IMR-90 (cell line): ENCODE measurements at regions not wholly inside any gene's neighbourhood (a gene's known extent, or its start where the extent isn't known, plus 50 kb on each side); places are given as distances from the start of the nearest gene placed in this dataset.

Experiments
- ATAC-seq: fragments of 200-7000 bp; cut with Tn5 transposase; 2 replicates; pipeline ENCODE4 v1.9.1; 2020; ENCODE audit warnings: low read depth, mild to moderate bottlenecking, moderate library complexity
- BruUV-seq: library from RNA; stranded (reverse); fragments of 400-500 nt; replicated peaks from 2 replicates; lab custom pipeline; 2021; lab: Mats Ljungman, UMichigan
- CTCF ChIA-PET: fragments of 300-600 bp; formaldehyde crosslinking; extraction: SDS; loops from one replicate; lab custom pipeline; 2021; ENCODE audit warnings: antibody characterized with exemption; lab: Yijun Ruan, JAX
- POLR2A ChIA-PET: fragments of 300-600 bp; sonication (Branson Sonifier 250); formaldehyde crosslinking; loops from one replicate; lab custom pipeline; 2022; ENCODE audit warnings: antibody characterized with exemption; ENCODE audit not compliant: unreplicated experiment; lab: Charles Lee
- DNase-seq: peaks from one replicate; pipeline ENCODE4 v3.0.0; 2013
- H2AFZ ChIP-seq: replicated peaks from 2 replicates; pipeline ENCODE3; 2013; ENCODE audit warnings: low read length, mild to moderate bottlenecking; ENCODE audit not compliant: poor library complexity
- H2AK5ac ChIP-seq: 2 replicates; pipeline ENCODE4 v1.6.1; 2013; ENCODE audit warnings: low read depth, low read length, inconsistent platforms
- H2AK9ac ChIP-seq: replicated peaks from 2 replicates; pipeline ENCODE3; 2013; ENCODE audit warnings: mild to moderate bottlenecking, low read depth, low read length, moderate library complexity; ENCODE audit not compliant: poor library complexity
- H2BK120ac ChIP-seq: 2 replicates; pipeline ENCODE4 v1.6.1; 2013; ENCODE audit warnings: low read depth, low read length, inconsistent platforms
- H2BK15ac ChIP-seq: 3 replicates; pipeline ENCODE4 v1.6.1; 2013; ENCODE audit warnings: low read depth, low read length, inconsistent platforms
- H2BK20ac ChIP-seq: 2 replicates; pipeline ENCODE4 v1.6.1; 2013; ENCODE audit warnings: low read depth, mild to moderate bottlenecking, inconsistent platforms, low read length, moderate library complexity
- H2BK5ac ChIP-seq: 2 replicates; pipeline ENCODE4 v1.6.1; 2013; ENCODE audit warnings: mild to moderate bottlenecking, low read depth, low read length, inconsistent platforms; ENCODE audit not compliant: poor library complexity, severe bottlenecking
- H3K14ac ChIP-seq: replicated peaks from 2 replicates; pipeline ENCODE4 v1.6.1; 2013; ENCODE audit warnings: low read depth, low read length, inconsistent platforms
- H3K18ac ChIP-seq: 2 replicates; pipeline ENCODE4 v1.6.1; 2013; ENCODE audit warnings: low read depth, low read length, control low read depth
- H3K23ac ChIP-seq: 2 replicates; pipeline ENCODE4 v1.6.1; 2013; ENCODE audit warnings: low read depth, low read length, inconsistent platforms
- H3K27ac ChIP-seq: 2 replicates; pipeline ENCODE4 v1.5.1; 2013; ENCODE audit warnings: mild to moderate bottlenecking, control low read depth, low read length; ENCODE audit not compliant: insufficient read depth
- H3K27me3 ChIP-seq: 2 replicates; pipeline ENCODE4 v1.6.1; 2013; ENCODE audit warnings: low read length; ENCODE audit not compliant: control insufficient read depth, insufficient read depth
- H3K36me3 ChIP-seq: 2 replicates; pipeline ENCODE4 v1.6.1; 2013; ENCODE audit warnings: low read length, mixed read lengths; ENCODE audit not compliant: control insufficient read depth, insufficient read depth
- H3K4ac ChIP-seq: 2 replicates; pipeline ENCODE4 v1.6.1; 2013; ENCODE audit warnings: low read depth, low read length, inconsistent platforms
- H3K4me1 ChIP-seq: 2 replicates; pipeline ENCODE4 v1.6.1; 2013; ENCODE audit warnings: low read length, mixed read lengths; ENCODE audit not compliant: control insufficient read depth, insufficient read depth
- H3K4me2 ChIP-seq: 2 replicates; pipeline ENCODE4 v1.6.1; 2013; ENCODE audit warnings: low read depth, mild to moderate bottlenecking, control low read depth, low read length, moderate library complexity
- H3K4me3 ChIP-seq: 2 replicates; pipeline ENCODE4 v1.5.1; 2013; ENCODE audit warnings: low read depth, mild to moderate bottlenecking, control low read depth, low read length, moderate library complexity; ENCODE audit not compliant: insufficient read depth
- H3K56ac ChIP-seq: 2 replicates; pipeline ENCODE4 v1.6.1; 2013; ENCODE audit warnings: low read length, inconsistent platforms; ENCODE audit not compliant: insufficient read depth; ENCODE audit errors: extremely low read depth
- H3K79me1 ChIP-seq, 2 experiments: 2 replicates each; pipeline ENCODE4 v1.6.1; 2013; ENCODE audit warnings: low read length in 2 of 2, inconsistent platforms in 1 of 2, low read depth in 1 of 2
- H3K9ac ChIP-seq: 2 replicates; pipeline ENCODE4 v1.6.1; 2013; ENCODE audit warnings: low read depth, low read length, control low read depth
- H3K9me1 ChIP-seq: 2 replicates; pipeline ENCODE4 v1.6.1; 2013; ENCODE audit warnings: low read length, inconsistent platforms; ENCODE audit not compliant: insufficient read depth
- H3K9me3 ChIP-seq: 2 replicates; pipeline ENCODE4 v1.6.1; 2013; ENCODE audit warnings: low read length; ENCODE audit not compliant: control insufficient read depth, insufficient read depth
- H4K20me1 ChIP-seq: 2 replicates; pipeline ENCODE4 v1.6.1; 2013; ENCODE audit warnings: low read length, inconsistent platforms; ENCODE audit not compliant: insufficient read depth
- H4K5ac ChIP-seq: 2 replicates; pipeline ENCODE4 v1.6.1; 2013; ENCODE audit warnings: mild to moderate bottlenecking, low read depth, low read length, control low read depth
- H4K8ac ChIP-seq, 2 experiments: 2 replicates each; pipeline ENCODE4 v1.6.1; 2013; ENCODE audit warnings: low read depth in 2 of 2, low read length in 2 of 2, control low read depth in 1 of 2, inconsistent platforms in 1 of 2
- H4K91ac ChIP-seq: 2 replicates; pipeline ENCODE4 v1.6.1; 2013; ENCODE audit warnings: low read depth, low read length, inconsistent platforms; ENCODE audit not compliant: insufficient read depth
- BHLHE40 ChIP-seq: fragments of 150-350 bp; IDR thresholded peaks from 2 replicates; pipeline ENCODE4 v1.6.1; 2016; ENCODE audit warnings: mild to moderate bottlenecking, low read depth, low read length
- CEBPB ChIP-seq: IDR thresholded peaks from 2 replicates; pipeline ENCODE4 v1.6.1; 2012; ENCODE audit warnings: low read depth, low read length, improper control_type of control experiment
- CHD1 ChIP-seq: IDR thresholded peaks from 2 replicates; pipeline ENCODE4 v1.6.1; 2012; ENCODE audit warnings: low read depth, low read length, improper control_type of control experiment
- ELK1 ChIP-seq: fragments of 150-350 bp; IDR thresholded peaks from 2 replicates; pipeline ENCODE4 v1.6.1; 2016; ENCODE audit warnings: low read depth, mild to moderate bottlenecking, low read length, moderate library complexity, borderline replicate concordance
- FOS ChIP-seq: fragments of 150-350 bp; IDR thresholded peaks from 2 replicates; pipeline ENCODE4 v1.6.1; 2016; ENCODE audit warnings: low read depth, low read length
- MAFK ChIP-seq: IDR thresholded peaks from 2 replicates; pipeline ENCODE4 v1.6.1; 2012; ENCODE audit warnings: low read depth, low read length, improper control_type of control experiment
- MAZ ChIP-seq: IDR thresholded peaks from 2 replicates; pipeline ENCODE4 v1.6.1; 2012; ENCODE audit warnings: low read depth, mild to moderate bottlenecking, low read length, improper control_type of control experiment, moderate library complexity, borderline replicate concordance
- MXI1 ChIP-seq: IDR thresholded peaks from 2 replicates; pipeline ENCODE4 v1.6.1; 2012; ENCODE audit warnings: low read depth, mild to moderate bottlenecking, low read length, moderate library complexity, borderline replicate concordance
- NFE2L2 ChIP-seq: fragments of 150-350 bp; IDR thresholded peaks from 2 replicates; pipeline ENCODE4 v1.6.1; 2016; ENCODE audit warnings: low read depth, mild to moderate bottlenecking, low read length
- POLR2A ChIP-seq: IDR thresholded peaks from 2 replicates; pipeline ENCODE4 v1.6.1; 2012; ENCODE audit warnings: mild to moderate bottlenecking, low read depth, low read length
- RAD21 ChIP-seq: IDR thresholded peaks from 2 replicates; pipeline ENCODE4 v1.6.1; 2012; ENCODE audit warnings: low read length, improper control_type of control experiment
- RCOR1 ChIP-seq: IDR thresholded peaks from 2 replicates; pipeline ENCODE4 v1.6.1; 2012; ENCODE audit warnings: mild to moderate bottlenecking, low read length, improper control_type of control experiment; ENCODE audit not compliant: insufficient replicate concordance
- RFX5 ChIP-seq: IDR thresholded peaks from 2 replicates; pipeline ENCODE4 v1.8.0; 2012; ENCODE audit warnings: low read depth, mild to moderate bottlenecking, low read length, moderate library complexity
- SMC3 ChIP-seq: fragments of 150-350 bp; IDR thresholded peaks from 2 replicates; pipeline ENCODE4 v1.6.1; 2016; ENCODE audit warnings: low read depth, mild to moderate bottlenecking, antibody characterized with exemption, low read length, moderate library complexity
- dilution Hi-C: fragments of 300-500 bp; cut with HindIII; formaldehyde crosslinking; loops from one replicate; pipeline ENCODE4 v1.14.3; 2018; ENCODE audit warnings: low sequenced_read_pairs; ENCODE audit not compliant: unreplicated experiment
- in situ Hi-C: fragments of 300-500 bp; cut with MboI; formaldehyde crosslinking; loops from 3 replicates; pipeline ENCODE4 v1.14.3; 2019; ENCODE audit warnings: low sequenced_read_pairs, inconsistent platforms, mixed read lengths
- intact Hi-C: fragments of 100-400 bp; cut with micrococcal nuclease; formaldehyde crosslinking; loops from 2 replicates; pipeline ENCODE4 v1.10.0; 2022
- TF ChIP-seq, protein P1 (sequence below): conservative IDR thresholded peaks from 2 replicates; pipeline ENCODE4 v1.5.1; 2012; ENCODE audit warnings: mild to moderate bottlenecking, low read depth, low read length, improper control_type of control experiment
- TF ChIP-seq, protein P2 (sequence below): fragments of 150-350 bp; IDR thresholded peaks from 2 replicates; pipeline ENCODE4 v1.6.1; 2017; ENCODE audit warnings: mild to moderate bottlenecking, antibody characterized with exemption, low read length, low read depth

- Histone ChIP-seq H3K14ac (no peak overlapping the region), H3K18ac (no peak overlapping the region), H2AFZ (no peak overlapping the region), H2BK15ac (no peak overlapping the region), H3K56ac (no peak overlapping the region), H2BK5ac (no peak overlapping the region), H2BK120ac (no peak overlapping the region), H2AK9ac (no peak overlapping the region), H3K9me3 (peaks cover 11% of the 10 kb centered on the region), H3K4me2 (no peak overlapping the region), H3K9ac (no peak overlapping the region), H3K4ac (no peak overlapping the region), H3K36me3 (no peaks in the 10 kb centered on the region), H4K8ac (no peak overlapping the region), H2AK5ac (no peak overlapping the region), H2BK20ac (no peak overlapping the region), H3K79me1 (no peaks in the 10 kb centered on the region), H4K91ac (no peak overlapping the region), H3K23ac (no peak overlapping the region), H4K5ac (no peak overlapping the region), H3K9me1 (no peaks in the 10 kb centered on the region), H4K20me1 (no peaks in the 10 kb centered on the region), H3K27me3 (no peaks in the 10 kb centered on the region), H3K4me1 (no peaks in the 10 kb centered on the region), H3K4me3 (no peak overlapping the region), H3K27ac (no peak overlapping the region)
- BruUV-seq = no TSS peak
- in situ Hi-C loops (no loop called here), intact Hi-C loops (no loop called here), dilution Hi-C loops (no loop called here)
- ChIA-PET POLR2A (no interaction called here), CTCF (no interaction called here)
- DNase-seq (no peak), ATAC-seq (no peak)
- TF ChIP-seq POLR2A (no peak), MXI1 (no peak), CHD1 (no peak), CEBPB (no peak), ELK1 (no peak), RAD21 (no peak), RFX5 (no peak), RCOR1 (no peak), MAFK (no peak), SMC3 (no peak), BHLHE40 (no peak), NFE2L2 (no peak), FOS (no peak), MAZ (no peak)
- TF ChIP-seq, protein P1, sequence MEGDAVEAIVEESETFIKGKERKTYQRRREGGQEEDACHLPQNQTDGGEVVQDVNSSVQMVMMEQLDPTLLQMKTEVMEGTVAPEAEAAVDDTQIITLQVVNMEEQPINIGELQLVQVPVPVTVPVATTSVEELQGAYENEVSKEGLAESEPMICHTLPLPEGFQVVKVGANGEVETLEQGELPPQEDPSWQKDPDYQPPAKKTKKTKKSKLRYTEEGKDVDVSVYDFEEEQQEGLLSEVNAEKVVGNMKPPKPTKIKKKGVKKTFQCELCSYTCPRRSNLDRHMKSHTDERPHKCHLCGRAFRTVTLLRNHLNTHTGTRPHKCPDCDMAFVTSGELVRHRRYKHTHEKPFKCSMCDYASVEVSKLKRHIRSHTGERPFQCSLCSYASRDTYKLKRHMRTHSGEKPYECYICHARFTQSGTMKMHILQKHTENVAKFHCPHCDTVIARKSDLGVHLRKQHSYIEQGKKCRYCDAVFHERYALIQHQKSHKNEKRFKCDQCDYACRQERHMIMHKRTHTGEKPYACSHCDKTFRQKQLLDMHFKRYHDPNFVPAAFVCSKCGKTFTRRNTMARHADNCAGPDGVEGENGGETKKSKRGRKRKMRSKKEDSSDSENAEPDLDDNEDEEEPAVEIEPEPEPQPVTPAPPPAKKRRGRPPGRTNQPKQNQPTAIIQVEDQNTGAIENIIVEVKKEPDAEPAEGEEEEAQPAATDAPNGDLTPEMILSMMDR = no peak
- TF ChIP-seq, protein P2, sequence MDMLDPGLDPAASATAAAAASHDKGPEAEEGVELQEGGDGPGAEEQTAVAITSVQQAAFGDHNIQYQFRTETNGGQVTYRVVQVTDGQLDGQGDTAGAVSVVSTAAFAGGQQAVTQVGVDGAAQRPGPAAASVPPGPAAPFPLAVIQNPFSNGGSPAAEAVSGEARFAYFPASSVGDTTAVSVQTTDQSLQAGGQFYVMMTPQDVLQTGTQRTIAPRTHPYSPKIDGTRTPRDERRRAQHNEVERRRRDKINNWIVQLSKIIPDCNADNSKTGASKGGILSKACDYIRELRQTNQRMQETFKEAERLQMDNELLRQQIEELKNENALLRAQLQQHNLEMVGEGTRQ = no peak
Measured at GRCh38 chr4:160117686-160118085, 1014.8 kb downstream of the RAPGEF2 start.
